Adrenal gland (tissue), 5 donors: ENCODE measurements at regions not wholly inside any gene's neighbourhood (a gene's known extent, or its start where the extent isn't known, plus 50 kb on each side); places are given as distances from the start of the nearest gene placed in this dataset.

Source experiments
- CTCF ChIP-seq, 6 experiments: fragments of 450-650 bp in 4 of 6; fragments of 200-600 bp in 2 of 6; sonication (generic) in 1 of 6; IDR thresholded peaks; 1 replicate in 5 of 6; 2 replicates in 1 of 6; pipeline versions ENCODE4 v1.5.1 to v1.8.0; 2016 to 2021; ENCODE audit warnings: antibody characterized with exemption in 6 of 6, mild to moderate bottlenecking in 2 of 6, moderate library complexity in 1 of 6
- POLR2A ChIP-seq, 2 donors: fragments of 450-650 bp; IDR thresholded peaks; one replicate each; pipeline ENCODE4 v1.6.1; 2017; ENCODE audit warnings: antibody characterized with exemption in 2 of 2, mild to moderate bottlenecking in 2 of 2, moderate library complexity in 1 of 2
- donor health status: DM: no; HTN: no; CAD: no.

GRCh38 chr2:222108957-222109585, 189.7 kb downstream of the PAX3 start:
- no peak for TF ChIP-seq CTCF (IDR thresholded peaks at IDR 0.05)
- no peak for TF ChIP-seq POLR2A (IDR thresholded peaks at IDR 0.05)
